Heart left ventricle (tissue), 13 donors: ENCODE measurements at regions not wholly inside any gene's neighbourhood (a gene's known extent, or its start where the extent isn't known, plus 50 kb on each side); places are given as distances from the start of the nearest gene placed in this dataset.

Source experiments
- CTCF ChIP-seq, 12 donors: fragments of 200-600 bp; sonication (generic) in 4 of 12; IDR thresholded peaks; one replicate each; pipeline versions ENCODE4 v1.5.0 to v1.8.0; 2018 to 2022; ENCODE audit warnings: antibody characterized with exemption in 12 of 12, mild to moderate bottlenecking in 5 of 12
- POLR2A ChIP-seq, 2 donors: fragments of 450-650 bp; IDR thresholded peaks; one replicate each; pipeline ENCODE4 v1.6.1; 2017; ENCODE audit warnings: antibody characterized with exemption in 2 of 2, mild to moderate bottlenecking in 2 of 2, moderate library complexity in 2 of 2
- donor health status: ischemic (EF 13 %, LVEDD 7.1; RV severe dilation, severe dysfunction).
- donor health status: DM: no; HTN: yes; CAD: no.
- donor health status: DM: no; HTN: no; CAD: no.
- donor health status: ischemic (EF 25% LVEDD 6.9; RV normal size, moderate dysfunction).
- donor health status: ischemic (EF 25% LVEDD 5.7; RV mildly dilated, moderate dysfunction).
- donor health status: ischemic (EF 35%, LVEDD 5.7; RV mildly dilated, moderate dysfunction).
- donor health status: nonischemic (EF 11% LVEDD 7.7; RV severe dilation, severe dysfunction).
- donor health status: DM: yes; HTN: yes; CAD: no.
- donor health status: PGD.
- donor health status: ischemic (EF 29% LVEDD 5.4; RV normal size, mild dysfunction).
- donor health status: nonischemic (EF 23%, LVEDD 6.1; RV moderate dilation, normal function).

- TF ChIP-seq POLR2A (IDR thresholded peaks at IDR 0.05), result no peak
- no peak for TF ChIP-seq CTCF (IDR thresholded peaks at IDR 0.05)
Observed at GRCh38 chr5:167264348-167264747, 1027.1 kb upstream of the WWC1 start.
